WTC11 (cell line): ENCODE measurements at regions not wholly inside any gene's neighbourhood (a gene's known extent, or its start where the extent isn't known, plus 50 kb on each side); places are given as distances from the start of the nearest gene placed in this dataset.

Source experiments
- ATAC-seq: fragments of 200-7000 bp; cut with Tn5 transposase; 2 replicates; pipeline ENCODE4 v1.10.0; 2021; ENCODE audit warnings: mild to moderate bottlenecking, moderate library complexity
- CTCF ChIA-PET: fragments of 300-600 bp; sonication (Branson Sonifier 250); formaldehyde crosslinking; loops from one replicate; lab custom pipeline; 2021; ENCODE audit warnings: antibody characterized with exemption; lab: Charles Lee
- POLR2A ChIA-PET: fragments of 350-600 bp; sonication (Branson Sonifier 250); formaldehyde crosslinking; loops from one replicate; lab custom pipeline; 2021; ENCODE audit warnings: antibody characterized with exemption; lab: Charles Lee
- DNase-seq: peaks from one replicate; pipeline ENCODE4 v3.0.0; 2021; ENCODE audit warnings: low spot score
- H3K27ac Mint-ChIP-seq: 2 replicates; pipeline ENCODE4 v1.8.0; 2021; ENCODE audit warnings: mixed read lengths
- H3K27me3 Mint-ChIP-seq: 2 replicates; pipeline ENCODE4 v1.8.0; 2021; ENCODE audit warnings: low read depth, mild to moderate bottlenecking, moderate library complexity, mixed read lengths
- H3K36me3 Mint-ChIP-seq: 2 replicates; pipeline ENCODE4 v1.8.0; 2021; ENCODE audit warnings: mixed read lengths
- H3K4me1 Mint-ChIP-seq: 2 replicates; pipeline ENCODE4 v1.8.0; 2022; ENCODE audit warnings: mixed read lengths
- H3K4me3 Mint-ChIP-seq: 2 replicates; pipeline ENCODE4 v1.8.0; 2021; ENCODE audit warnings: mild to moderate bottlenecking, moderate library complexity, mixed read lengths
- H3K9me3 Mint-ChIP-seq: 2 replicates; pipeline ENCODE4 v1.8.0; 2021; ENCODE audit warnings: mixed read lengths
- ETV6 ChIP-seq: sonication (generic); formaldehyde crosslinking; IDR thresholded peaks from 2 replicates; pipeline ENCODE4 v1.8.1; 2022; ENCODE audit warnings: mild to moderate bottlenecking, missing genetic modification reagents
- FOXJ3 ChIP-seq: sonication (generic); formaldehyde crosslinking; IDR thresholded peaks from 2 replicates; pipeline ENCODE4 v1.9.0; 2021; ENCODE audit warnings: missing genetic modification reagents, mild to moderate bottlenecking, borderline replicate concordance
- GRHL2 ChIP-seq: fragments of 250-450 bp; sonication (Bioruptor Pico); IDR thresholded peaks from 2 replicates; pipeline ENCODE4 v1.8.0; 2022; ENCODE audit warnings: mild to moderate bottlenecking, moderate library complexity; ENCODE audit not compliant: insufficient replicate concordance, severe bottlenecking
- JUN ChIP-seq: sonication (generic); formaldehyde crosslinking; IDR thresholded peaks from 2 replicates; pipeline ENCODE4 v1.8.0; 2023; ENCODE audit warnings: mild to moderate bottlenecking, missing genetic modification reagents
- NFYB ChIP-seq: sonication (generic); formaldehyde crosslinking; conservative IDR thresholded peaks from 2 replicates; pipeline ENCODE4 v1.8.0; 2022; ENCODE audit warnings: low read depth, missing genetic modification reagents
- NR1H2 ChIP-seq: sonication (generic); formaldehyde crosslinking; IDR thresholded peaks from 2 replicates; pipeline ENCODE4 v1.9.0; 2021; ENCODE audit warnings: mild to moderate bottlenecking, moderate library complexity, missing genetic modification reagents
- NR3C1 ChIP-seq: sonication (generic); formaldehyde crosslinking; conservative IDR thresholded peaks from 2 replicates; pipeline ENCODE4 v1.8.1; 2023; ENCODE audit warnings: low read depth, mild to moderate bottlenecking, missing genetic modification reagents
- PRRX2 ChIP-seq: fragments of 250-450 bp; sonication (Bioruptor Pico); IDR thresholded peaks from 2 replicates; pipeline ENCODE4 v1.8.0; 2021; ENCODE audit warnings: mild to moderate bottlenecking
- RELA ChIP-seq: sonication (generic); formaldehyde crosslinking; IDR thresholded peaks from 2 replicates; pipeline ENCODE4 v1.8.1; 2022; ENCODE audit warnings: missing genetic modification reagents, mild to moderate bottlenecking, borderline replicate concordance
- SMAD4 ChIP-seq: sonication (generic); formaldehyde crosslinking; IDR thresholded peaks from 2 replicates; pipeline ENCODE4 v1.8.0; 2022; ENCODE audit warnings: mild to moderate bottlenecking, missing genetic modification reagents
- ZBTB21 ChIP-seq: sonication (generic); formaldehyde crosslinking; IDR thresholded peaks from 2 replicates; pipeline ENCODE4 v1.8.1; 2023; ENCODE audit warnings: mild to moderate bottlenecking, missing genetic modification reagents, borderline replicate concordance
- ZNF219 ChIP-seq: sonication (generic); formaldehyde crosslinking; IDR thresholded peaks from 2 replicates; pipeline ENCODE4 v1.8.0; 2023; ENCODE audit warnings: missing genetic modification reagents, mild to moderate bottlenecking, borderline replicate concordance
- ZNF232 ChIP-seq: sonication (generic); formaldehyde crosslinking; IDR thresholded peaks from 2 replicates; pipeline ENCODE4 v1.8.0; 2022; ENCODE audit warnings: mild to moderate bottlenecking, missing genetic modification reagents
- ZNF263 ChIP-seq: sonication (generic); formaldehyde crosslinking; IDR thresholded peaks from 2 replicates; pipeline ENCODE4 v1.8.1; 2022; ENCODE audit warnings: low read depth, mild to moderate bottlenecking, moderate library complexity, missing genetic modification reagents
- ZNF416 ChIP-seq: fragments of 250-450 bp; sonication (Bioruptor Pico); IDR thresholded peaks from 2 replicates; pipeline ENCODE4 v1.9.0; 2021; ENCODE audit warnings: mild to moderate bottlenecking, inconsistent platforms
- TF ChIP-seq, protein P1 (sequence below): fragments of 250-450 bp; sonication (Bioruptor Pico); IDR thresholded peaks from 2 replicates; pipeline ENCODE4 v1.9.0; 2021; ENCODE audit warnings: moderate library complexity, mild to moderate bottlenecking, inconsistent platforms, borderline replicate concordance
- TF ChIP-seq, protein P2 (sequence below): sonication (generic); formaldehyde crosslinking; IDR thresholded peaks from 2 replicates; pipeline ENCODE4 v1.8.1; 2023; ENCODE audit warnings: mild to moderate bottlenecking, missing genetic modification reagents
- TF ChIP-seq, protein P3 (sequence below): sonication (generic); formaldehyde crosslinking; conservative IDR thresholded peaks from 2 replicates; pipeline ENCODE4 v1.8.1; 2023; ENCODE audit warnings: mild to moderate bottlenecking, low read depth, missing genetic modification reagents, moderate library complexity
- TF ChIP-seq, protein P4 (sequence below): sonication (generic); formaldehyde crosslinking; IDR thresholded peaks from 2 replicates; pipeline ENCODE4 v1.8.0; 2023; ENCODE audit warnings: missing genetic modification reagents, mild to moderate bottlenecking, borderline replicate concordance
- TF ChIP-seq, protein P5 (sequence below): sonication (generic); formaldehyde crosslinking; IDR thresholded peaks from 2 replicates; pipeline ENCODE4 v1.8.1; 2022; ENCODE audit warnings: low read depth, mild to moderate bottlenecking, moderate library complexity, missing genetic modification reagents, borderline replicate concordance
- TF ChIP-seq, protein P6 (sequence below): fragments of 250-450 bp; sonication (Bioruptor Pico); IDR thresholded peaks from 2 replicates; pipeline ENCODE4 v1.9.0; 2021; ENCODE audit warnings: mild to moderate bottlenecking

DNA sequence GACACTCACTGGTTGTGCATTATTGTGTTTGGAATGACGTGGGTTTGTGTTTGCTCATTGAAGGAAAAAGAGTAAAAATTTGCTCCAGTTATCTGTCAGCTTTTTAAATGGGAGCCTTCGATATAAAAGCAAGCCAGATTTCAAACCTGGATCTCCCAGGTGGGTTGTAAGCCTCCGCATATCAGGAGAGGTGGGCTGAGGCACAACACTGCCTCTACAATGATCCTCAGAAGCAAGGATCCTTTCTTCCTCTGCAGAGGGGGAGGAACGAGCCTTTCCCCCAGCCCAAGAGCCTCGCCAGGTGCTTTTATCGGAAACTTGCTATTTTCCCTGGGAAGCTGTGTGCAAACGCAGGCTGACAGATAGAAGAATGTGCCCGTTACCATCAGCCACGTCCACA, 331.0 kb upstream of the MGMT start (continued):
- TF ChIP-seq ZNF263 (CRISPR knock-in tag) = no peak
- TF ChIP-seq SMAD4 = no peak
- no peak for TF ChIP-seq ZNF416 (CRISPR knock-in tag)
- TF ChIP-seq, protein P1, sequence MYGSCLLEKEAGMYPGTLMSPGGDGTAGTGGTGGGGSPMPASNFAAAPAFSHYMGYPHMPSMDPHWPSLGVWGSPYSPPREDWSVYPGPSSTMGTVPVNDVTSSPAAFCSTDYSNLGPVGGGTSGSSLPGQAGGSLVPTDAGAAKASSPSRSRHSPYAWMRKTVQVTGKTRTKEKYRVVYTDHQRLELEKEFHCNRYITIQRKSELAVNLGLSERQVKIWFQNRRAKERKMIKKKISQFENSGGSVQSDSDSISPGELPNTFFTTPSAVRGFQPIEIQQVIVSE (CRISPR knock-in tag) = no peak

DNA sequence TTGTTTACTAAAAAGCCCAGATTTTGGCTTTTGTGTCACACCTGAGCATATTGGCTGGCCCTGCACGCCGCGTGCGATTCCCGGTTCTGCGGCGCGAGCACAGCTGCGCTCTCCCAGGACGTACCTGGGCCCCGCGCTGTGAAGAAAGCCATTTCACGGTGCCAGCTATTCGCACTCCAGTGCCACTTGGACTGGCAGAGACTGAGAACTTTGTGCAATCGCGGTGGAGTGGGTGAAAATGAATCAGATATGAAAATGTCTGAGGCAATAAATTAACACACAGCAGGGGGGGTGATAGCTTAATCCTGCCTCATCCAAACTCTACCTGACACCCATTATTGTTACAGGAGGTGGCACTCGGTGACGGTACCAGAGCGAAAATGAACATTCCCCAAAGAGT, 330.1 kb upstream of the MGMT start:
- Mint-ChIP-seq H3K9me3 (no peaks in the 10 kb centered on the region), H3K27me3 (no peaks in the 10 kb centered on the region), H3K36me3 (no peaks in the 10 kb centered on the region), H3K27ac (no peak overlapping the region), H3K4me3 (no peak overlapping the region), H3K4me1 (peaks cover 58% of the 10 kb centered on the region)
- DNase-seq = no peak
- POLR2A ChIA-PET = no interaction called here
- TF ChIP-seq JUN (CRISPR knock-in tag) (no peak), NFYB (CRISPR knock-in tag) (no peak), ZNF219 (no peak), ZBTB21 (CRISPR knock-in tag) (no peak), FOXJ3 (CRISPR knock-in tag) (no peak), ZNF232 (CRISPR knock-in tag) (no peak), NR1H2 (no peak), PRRX2 (no peak), GRHL2 (CRISPR knock-in tag) (no peak), ETV6 (CRISPR knock-in tag) (no peak), NR3C1 (CRISPR knock-in tag) (no peak), RELA (CRISPR knock-in tag) (no peak)
- TF ChIP-seq, protein P2, sequence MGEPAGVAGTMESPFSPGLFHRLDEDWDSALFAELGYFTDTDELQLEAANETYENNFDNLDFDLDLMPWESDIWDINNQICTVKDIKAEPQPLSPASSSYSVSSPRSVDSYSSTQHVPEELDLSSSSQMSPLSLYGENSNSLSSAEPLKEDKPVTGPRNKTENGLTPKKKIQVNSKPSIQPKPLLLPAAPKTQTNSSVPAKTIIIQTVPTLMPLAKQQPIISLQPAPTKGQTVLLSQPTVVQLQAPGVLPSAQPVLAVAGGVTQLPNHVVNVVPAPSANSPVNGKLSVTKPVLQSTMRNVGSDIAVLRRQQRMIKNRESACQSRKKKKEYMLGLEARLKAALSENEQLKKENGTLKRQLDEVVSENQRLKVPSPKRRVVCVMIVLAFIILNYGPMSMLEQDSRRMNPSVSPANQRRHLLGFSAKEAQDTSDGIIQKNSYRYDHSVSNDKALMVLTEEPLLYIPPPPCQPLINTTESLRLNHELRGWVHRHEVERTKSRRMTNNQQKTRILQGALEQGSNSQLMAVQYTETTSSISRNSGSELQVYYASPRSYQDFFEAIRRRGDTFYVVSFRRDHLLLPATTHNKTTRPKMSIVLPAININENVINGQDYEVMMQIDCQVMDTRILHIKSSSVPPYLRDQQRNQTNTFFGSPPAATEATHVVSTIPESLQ (CRISPR knock-in tag) = no peak
- TF ChIP-seq, protein P3, sequence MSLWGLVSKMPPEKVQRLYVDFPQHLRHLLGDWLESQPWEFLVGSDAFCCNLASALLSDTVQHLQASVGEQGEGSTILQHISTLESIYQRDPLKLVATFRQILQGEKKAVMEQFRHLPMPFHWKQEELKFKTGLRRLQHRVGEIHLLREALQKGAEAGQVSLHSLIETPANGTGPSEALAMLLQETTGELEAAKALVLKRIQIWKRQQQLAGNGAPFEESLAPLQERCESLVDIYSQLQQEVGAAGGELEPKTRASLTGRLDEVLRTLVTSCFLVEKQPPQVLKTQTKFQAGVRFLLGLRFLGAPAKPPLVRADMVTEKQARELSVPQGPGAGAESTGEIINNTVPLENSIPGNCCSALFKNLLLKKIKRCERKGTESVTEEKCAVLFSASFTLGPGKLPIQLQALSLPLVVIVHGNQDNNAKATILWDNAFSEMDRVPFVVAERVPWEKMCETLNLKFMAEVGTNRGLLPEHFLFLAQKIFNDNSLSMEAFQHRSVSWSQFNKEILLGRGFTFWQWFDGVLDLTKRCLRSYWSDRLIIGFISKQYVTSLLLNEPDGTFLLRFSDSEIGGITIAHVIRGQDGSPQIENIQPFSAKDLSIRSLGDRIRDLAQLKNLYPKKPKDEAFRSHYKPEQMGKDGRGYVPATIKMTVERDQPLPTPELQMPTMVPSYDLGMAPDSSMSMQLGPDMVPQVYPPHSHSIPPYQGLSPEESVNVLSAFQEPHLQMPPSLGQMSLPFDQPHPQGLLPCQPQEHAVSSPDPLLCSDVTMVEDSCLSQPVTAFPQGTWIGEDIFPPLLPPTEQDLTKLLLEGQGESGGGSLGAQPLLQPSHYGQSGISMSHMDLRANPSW = no peak
- TF ChIP-seq, protein P4, sequence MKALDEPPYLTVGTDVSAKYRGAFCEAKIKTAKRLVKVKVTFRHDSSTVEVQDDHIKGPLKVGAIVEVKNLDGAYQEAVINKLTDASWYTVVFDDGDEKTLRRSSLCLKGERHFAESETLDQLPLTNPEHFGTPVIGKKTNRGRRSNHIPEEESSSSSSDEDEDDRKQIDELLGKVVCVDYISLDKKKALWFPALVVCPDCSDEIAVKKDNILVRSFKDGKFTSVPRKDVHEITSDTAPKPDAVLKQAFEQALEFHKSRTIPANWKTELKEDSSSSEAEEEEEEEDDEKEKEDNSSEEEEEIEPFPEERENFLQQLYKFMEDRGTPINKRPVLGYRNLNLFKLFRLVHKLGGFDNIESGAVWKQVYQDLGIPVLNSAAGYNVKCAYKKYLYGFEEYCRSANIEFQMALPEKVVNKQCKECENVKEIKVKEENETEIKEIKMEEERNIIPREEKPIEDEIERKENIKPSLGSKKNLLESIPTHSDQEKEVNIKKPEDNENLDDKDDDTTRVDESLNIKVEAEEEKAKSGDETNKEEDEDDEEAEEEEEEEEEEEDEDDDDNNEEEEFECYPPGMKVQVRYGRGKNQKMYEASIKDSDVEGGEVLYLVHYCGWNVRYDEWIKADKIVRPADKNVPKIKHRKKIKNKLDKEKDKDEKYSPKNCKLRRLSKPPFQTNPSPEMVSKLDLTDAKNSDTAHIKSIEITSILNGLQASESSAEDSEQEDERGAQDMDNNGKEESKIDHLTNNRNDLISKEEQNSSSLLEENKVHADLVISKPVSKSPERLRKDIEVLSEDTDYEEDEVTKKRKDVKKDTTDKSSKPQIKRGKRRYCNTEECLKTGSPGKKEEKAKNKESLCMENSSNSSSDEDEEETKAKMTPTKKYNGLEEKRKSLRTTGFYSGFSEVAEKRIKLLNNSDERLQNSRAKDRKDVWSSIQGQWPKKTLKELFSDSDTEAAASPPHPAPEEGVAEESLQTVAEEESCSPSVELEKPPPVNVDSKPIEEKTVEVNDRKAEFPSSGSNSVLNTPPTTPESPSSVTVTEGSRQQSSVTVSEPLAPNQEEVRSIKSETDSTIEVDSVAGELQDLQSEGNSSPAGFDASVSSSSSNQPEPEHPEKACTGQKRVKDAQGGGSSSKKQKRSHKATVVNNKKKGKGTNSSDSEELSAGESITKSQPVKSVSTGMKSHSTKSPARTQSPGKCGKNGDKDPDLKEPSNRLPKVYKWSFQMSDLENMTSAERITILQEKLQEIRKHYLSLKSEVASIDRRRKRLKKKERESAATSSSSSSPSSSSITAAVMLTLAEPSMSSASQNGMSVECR (CRISPR knock-in tag) = no peak
- TF ChIP-seq, protein P5, sequence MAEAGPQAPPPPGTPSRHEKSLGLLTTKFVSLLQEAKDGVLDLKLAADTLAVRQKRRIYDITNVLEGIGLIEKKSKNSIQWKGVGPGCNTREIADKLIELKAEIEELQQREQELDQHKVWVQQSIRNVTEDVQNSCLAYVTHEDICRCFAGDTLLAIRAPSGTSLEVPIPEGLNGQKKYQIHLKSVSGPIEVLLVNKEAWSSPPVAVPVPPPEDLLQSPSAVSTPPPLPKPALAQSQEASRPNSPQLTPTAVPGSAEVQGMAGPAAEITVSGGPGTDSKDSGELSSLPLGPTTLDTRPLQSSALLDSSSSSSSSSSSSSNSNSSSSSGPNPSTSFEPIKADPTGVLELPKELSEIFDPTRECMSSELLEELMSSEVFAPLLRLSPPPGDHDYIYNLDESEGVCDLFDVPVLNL = no peak
- TF ChIP-seq, protein P6, sequence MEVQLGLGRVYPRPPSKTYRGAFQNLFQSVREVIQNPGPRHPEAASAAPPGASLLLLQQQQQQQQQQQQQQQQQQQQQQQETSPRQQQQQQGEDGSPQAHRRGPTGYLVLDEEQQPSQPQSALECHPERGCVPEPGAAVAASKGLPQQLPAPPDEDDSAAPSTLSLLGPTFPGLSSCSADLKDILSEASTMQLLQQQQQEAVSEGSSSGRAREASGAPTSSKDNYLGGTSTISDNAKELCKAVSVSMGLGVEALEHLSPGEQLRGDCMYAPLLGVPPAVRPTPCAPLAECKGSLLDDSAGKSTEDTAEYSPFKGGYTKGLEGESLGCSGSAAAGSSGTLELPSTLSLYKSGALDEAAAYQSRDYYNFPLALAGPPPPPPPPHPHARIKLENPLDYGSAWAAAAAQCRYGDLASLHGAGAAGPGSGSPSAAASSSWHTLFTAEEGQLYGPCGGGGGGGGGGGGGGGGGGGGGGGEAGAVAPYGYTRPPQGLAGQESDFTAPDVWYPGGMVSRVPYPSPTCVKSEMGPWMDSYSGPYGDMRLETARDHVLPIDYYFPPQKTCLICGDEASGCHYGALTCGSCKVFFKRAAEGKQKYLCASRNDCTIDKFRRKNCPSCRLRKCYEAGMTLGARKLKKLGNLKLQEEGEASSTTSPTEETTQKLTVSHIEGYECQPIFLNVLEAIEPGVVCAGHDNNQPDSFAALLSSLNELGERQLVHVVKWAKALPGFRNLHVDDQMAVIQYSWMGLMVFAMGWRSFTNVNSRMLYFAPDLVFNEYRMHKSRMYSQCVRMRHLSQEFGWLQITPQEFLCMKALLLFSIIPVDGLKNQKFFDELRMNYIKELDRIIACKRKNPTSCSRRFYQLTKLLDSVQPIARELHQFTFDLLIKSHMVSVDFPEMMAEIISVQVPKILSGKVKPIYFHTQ (CRISPR knock-in tag) = no peak
- ATAC-seq = no peak
- CTCF ChIA-PET = no interaction called here
